ENCODE measurements at regions not wholly inside any gene's neighbourhood (a gene's known extent, or its start where the extent isn't known, plus 50 kb on each side); places are given as distances from the start of the nearest gene placed in this dataset.

DNA sequence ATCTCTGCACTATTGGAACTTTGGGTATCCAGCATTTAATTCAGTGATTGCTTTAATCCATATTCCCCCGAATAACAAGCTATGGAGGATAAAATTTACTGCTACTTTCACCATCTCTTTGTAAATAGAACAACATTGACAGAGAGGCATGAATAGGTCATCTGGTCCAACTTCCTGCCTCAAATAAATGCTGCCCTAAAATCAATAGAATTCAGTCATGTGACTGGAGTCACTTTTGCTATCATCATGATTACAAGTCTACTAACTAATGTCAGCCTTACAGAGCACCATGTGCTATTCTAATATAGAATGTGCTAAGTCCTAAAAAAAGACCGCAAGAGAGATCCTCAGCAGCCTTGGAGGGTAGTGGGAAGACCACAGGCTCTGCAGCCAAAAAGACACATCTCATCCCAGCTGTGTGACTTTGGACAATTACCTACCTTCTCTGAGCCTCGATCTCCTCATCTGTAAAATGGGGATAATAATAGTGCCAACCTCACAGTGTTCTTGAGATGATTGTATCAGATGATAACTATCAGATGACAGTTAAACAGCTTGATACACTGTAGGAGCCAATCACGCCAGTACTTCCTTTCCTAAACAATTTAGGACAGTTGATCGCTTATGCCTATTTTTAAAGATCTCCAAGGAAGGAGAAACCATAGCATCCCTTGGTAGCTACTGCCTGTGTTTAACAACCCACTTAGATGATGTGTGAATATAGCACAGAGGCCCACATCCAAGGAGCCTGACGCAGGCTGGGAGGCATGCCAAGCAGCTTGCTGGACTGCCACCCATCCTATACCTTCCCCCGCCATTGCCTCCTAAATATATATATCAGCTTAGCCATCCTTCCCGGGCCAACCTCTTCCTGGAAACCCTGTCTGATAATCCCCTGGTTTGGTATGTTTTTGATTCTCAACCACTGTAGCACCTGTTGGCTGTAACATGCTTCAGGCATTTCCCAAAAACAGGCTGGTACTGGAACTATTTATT lies 77.3 kb upstream of the PHF21A start:
- intact Hi-C loops (cut with DNase I, micrococcal nuclease), result no loop called here
- ATAC-seq (no peak), DNase-seq (no peak)
- H3K9me3 ChIP-seq, result no peaks in the 10 kb centered on the region
- H3K4me3 ChIP-seq, result no peak overlapping the region
- no peaks in the 10 kb centered on the region for H3K36me3 ChIP-seq (ENCODE audit: low read depth)
- H3K4me1 ChIP-seq (ENCODE audit: low read depth), result no peaks in the 10 kb centered on the region
- TF ChIP-seq, protein P1, sequence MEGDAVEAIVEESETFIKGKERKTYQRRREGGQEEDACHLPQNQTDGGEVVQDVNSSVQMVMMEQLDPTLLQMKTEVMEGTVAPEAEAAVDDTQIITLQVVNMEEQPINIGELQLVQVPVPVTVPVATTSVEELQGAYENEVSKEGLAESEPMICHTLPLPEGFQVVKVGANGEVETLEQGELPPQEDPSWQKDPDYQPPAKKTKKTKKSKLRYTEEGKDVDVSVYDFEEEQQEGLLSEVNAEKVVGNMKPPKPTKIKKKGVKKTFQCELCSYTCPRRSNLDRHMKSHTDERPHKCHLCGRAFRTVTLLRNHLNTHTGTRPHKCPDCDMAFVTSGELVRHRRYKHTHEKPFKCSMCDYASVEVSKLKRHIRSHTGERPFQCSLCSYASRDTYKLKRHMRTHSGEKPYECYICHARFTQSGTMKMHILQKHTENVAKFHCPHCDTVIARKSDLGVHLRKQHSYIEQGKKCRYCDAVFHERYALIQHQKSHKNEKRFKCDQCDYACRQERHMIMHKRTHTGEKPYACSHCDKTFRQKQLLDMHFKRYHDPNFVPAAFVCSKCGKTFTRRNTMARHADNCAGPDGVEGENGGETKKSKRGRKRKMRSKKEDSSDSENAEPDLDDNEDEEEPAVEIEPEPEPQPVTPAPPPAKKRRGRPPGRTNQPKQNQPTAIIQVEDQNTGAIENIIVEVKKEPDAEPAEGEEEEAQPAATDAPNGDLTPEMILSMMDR (IDR thresholded peaks at IDR 0.05), result no peak

DNA sequence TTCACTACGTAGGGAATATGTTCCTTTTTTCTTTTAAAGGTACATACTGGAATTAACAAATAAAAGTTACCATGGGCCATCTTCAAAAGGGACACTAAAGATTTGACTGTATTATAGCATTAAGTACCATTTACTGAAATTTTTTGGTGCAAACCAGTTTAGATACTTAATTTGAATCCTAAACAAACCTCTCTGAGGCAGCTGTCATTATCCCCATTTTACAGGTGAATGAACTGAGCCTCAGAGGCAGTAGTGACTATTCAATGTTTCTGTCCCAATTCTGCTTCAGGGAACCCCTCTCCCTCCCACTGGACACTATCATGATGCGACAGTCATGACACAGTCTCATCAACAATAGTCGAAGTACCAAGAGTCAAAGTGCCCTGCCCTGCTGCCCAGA lies 76.2 kb upstream of the PHF21A start:
- no peaks in the 10 kb centered on the region for H3K4me1 ChIP-seq (ENCODE audit: low read depth)
- DNase-seq (no peak), ATAC-seq (no peak)
- H3K4me3 ChIP-seq, result no peak overlapping the region
- H3K36me3 ChIP-seq (ENCODE audit: low read depth), result no peaks in the 10 kb centered on the region
- TF ChIP-seq, protein P1 (IDR thresholded peaks at IDR 0.05), result no peak
- H3K9me3 ChIP-seq, result no peaks in the 10 kb centered on the region
- intact Hi-C loops (cut with DNase I, micrococcal nuclease), result no loop called here

DNA sequence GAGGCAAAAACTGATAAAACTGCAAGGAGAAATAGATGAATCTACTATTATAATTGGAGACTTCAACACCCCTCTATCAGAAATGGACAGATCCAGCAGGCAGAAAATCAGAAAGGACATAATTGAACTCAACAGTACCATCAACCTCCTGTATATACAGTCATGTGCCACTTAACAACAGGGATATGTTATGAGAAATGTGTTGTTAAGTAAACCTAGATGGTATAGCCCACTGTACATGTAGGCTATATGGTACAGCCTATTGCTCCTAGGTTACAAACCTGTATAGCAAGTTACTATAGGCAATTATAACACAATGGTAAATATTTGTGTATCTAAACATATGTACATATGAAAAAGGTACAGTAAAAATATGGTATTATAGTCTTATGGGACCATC lies 66.8 kb upstream of the PHF21A start:
- Histone ChIP-seq H3K36me3 (ENCODE audit: low read depth) (no peaks in the 10 kb centered on the region), H3K4me3 (no peak overlapping the region), H3K9me3 (no peaks in the 10 kb centered on the region), H3K4me1 (ENCODE audit: low read depth) (no peaks in the 10 kb centered on the region)
- no peak for ATAC-seq
- DNase-seq, result no peak
- TF ChIP-seq, protein P1 (IDR thresholded peaks at IDR 0.05), result no peak
- intact Hi-C loops (cut with DNase I, micrococcal nuclease), result no loop called here

DNA sequence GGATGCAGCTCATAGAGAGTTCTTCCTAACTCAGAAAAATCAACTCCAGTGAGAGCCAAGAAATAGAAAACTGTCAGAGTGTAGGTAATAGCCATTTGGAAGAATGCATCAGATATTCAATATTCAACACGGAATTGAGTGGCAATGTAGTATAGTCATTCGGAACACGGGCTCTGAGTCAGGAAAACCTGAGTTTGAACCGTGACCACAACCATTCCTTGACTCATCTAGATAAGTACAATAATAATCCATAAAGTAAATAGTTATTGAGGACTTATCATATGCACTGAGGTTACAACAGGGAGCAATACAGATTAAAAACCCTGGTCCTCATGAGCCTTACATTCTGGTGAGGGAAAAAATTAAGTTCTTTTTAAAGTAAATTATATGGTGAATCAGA lies 62.6 kb upstream of the PHF21A start:
- H3K4me1 ChIP-seq (ENCODE audit: low read depth), result no peaks in the 10 kb centered on the region
- H3K9me3 ChIP-seq, result no peaks in the 10 kb centered on the region
- no peaks in the 10 kb centered on the region for H3K36me3 ChIP-seq (ENCODE audit: low read depth)
- TF ChIP-seq, protein P1 (IDR thresholded peaks at IDR 0.05), result no peak
- ATAC-seq (no peak), DNase-seq (no peak)
- intact Hi-C loops (cut with DNase I, micrococcal nuclease), result no loop called here
- no peak overlapping the region for H3K4me3 ChIP-seq

DNA sequence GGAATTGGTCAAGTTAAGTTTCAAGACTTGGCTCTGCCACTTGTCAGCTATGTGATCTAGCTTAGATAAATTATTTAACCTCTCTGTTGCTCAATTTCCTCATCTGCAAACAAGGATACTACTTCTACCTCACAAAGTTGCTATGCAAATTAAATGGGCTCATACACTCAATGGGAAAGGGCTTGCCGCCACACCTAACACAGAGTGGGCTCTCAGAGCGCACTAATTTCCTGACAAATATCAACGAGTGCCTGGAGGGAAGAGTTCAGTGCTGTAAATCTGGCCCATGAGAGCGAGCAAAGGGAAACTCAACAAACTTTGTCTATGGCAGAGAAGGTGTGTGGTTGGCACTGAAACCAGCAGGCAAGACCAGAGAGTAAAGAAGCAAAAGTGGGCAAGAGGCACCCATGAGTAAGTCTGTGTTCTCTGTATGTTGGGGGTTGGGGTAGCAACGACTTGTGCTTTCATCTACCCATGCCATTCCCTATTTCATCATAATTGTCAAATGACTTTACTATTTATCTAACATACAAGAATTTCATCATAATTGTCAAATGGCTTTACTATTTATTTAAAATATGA lies 60.7 kb upstream of the PHF21A start:
- Histone ChIP-seq H3K9me3 (no peaks in the 10 kb centered on the region), H3K4me3 (no peak overlapping the region), H3K4me1 (ENCODE audit: low read depth) (no peaks in the 10 kb centered on the region), H3K36me3 (ENCODE audit: low read depth) (no peaks in the 10 kb centered on the region)
- DNase-seq (no peak), ATAC-seq (no peak)
- TF ChIP-seq, protein P1 (IDR thresholded peaks at IDR 0.05), result no peak
- intact Hi-C loops (cut with DNase I, micrococcal nuclease), result no loop called here

Measured in mucosa of descending colon (tissue), 3 donors.